ENCODE measurements at regions not wholly inside any gene's neighbourhood (a gene's known extent, or its start where the extent isn't known, plus 50 kb on each side); places are given as distances from the start of the nearest gene placed in this dataset.

- no peak for DNase-seq
Observed at GRCh38 chr14:104345621-104346462, 207.5 kb downstream of the KIF26A start.

GRCh38 chr14:104346608-104347007 lies 208.2 kb downstream of the KIF26A start:
- DNase-seq = no peak

- DNase-seq = no peak
Observed at GRCh38 chr14:104348741-104349140, 210.4 kb downstream of the KIF26A start.

- DNase-seq = no peak
Observed at GRCh38 chr14:104349950-104350349, 211.6 kb downstream of the KIF26A start.

GRCh38 chr14:104350463-104351185 lies 212.2 kb downstream of the KIF26A start:
- DNase-seq = no peak

GRCh38 chr14:104351849-104352492 lies 213.6 kb downstream of the KIF26A start:
- no peak for DNase-seq

- no peak for DNase-seq
Observed at GRCh38 chr14:104352493-104353220, 214.3 kb downstream of the KIF26A start.

GRCh38 chr14:104353221-104353920 lies 215.0 kb downstream of the KIF26A start:
- no peak for DNase-seq

- DNase-seq = no peak
Observed at GRCh38 chr14:104353921-104354701, 215.7 kb downstream of the KIF26A start.

GRCh38 chr14:104355101-104356019 lies 217.0 kb downstream of the KIF26A start:
- DNase-seq = no peak

- DNase-seq = no peak
Observed at GRCh38 chr14:104356020-104356737, 217.8 kb downstream of the KIF26A start.

- no peak for DNase-seq
Observed at GRCh38 chr14:104356738-104357688, 218.6 kb downstream of the KIF26A start.

GRCh38 chr14:104357689-104358527 lies 219.5 kb downstream of the KIF26A start:
- DNase-seq = no peak

- DNase-seq = no peak
Observed at GRCh38 chr14:104358528-104359300, 220.3 kb downstream of the KIF26A start.

GRCh38 chr14:104359301-104359968 lies 220.1 kb upstream of the C14orf180 start:
- DNase-seq = no peak

GRCh38 chr14:104359969-104360442 lies 219.6 kb upstream of the C14orf180 start:
- no peak for DNase-seq

Data from activated CD4-positive, alpha-beta T cell treated with anti-CD3 and anti-CD28 coated beads, Interleukin-2, amount 50 U/mL, for 4 hours (primary cell).